Transverse colon (tissue), 4 donors: ENCODE measurements at regions not wholly inside any gene's neighbourhood (a gene's known extent, or its start where the extent isn't known, plus 50 kb on each side); places are given as distances from the start of the nearest gene placed in this dataset.

ENCODE experiments used
- DNase-seq: peaks from one replicate; pipeline ENCODE4 v3.0.0-alpha.2; 2019
- H3K27ac ChIP-seq, 4 donors: fragments of 200-600 bp; sonication (generic); 2 replicates each; pipeline ENCODE4 v1.5.1; 2016 to 2018; ENCODE audit warnings: inconsistent platforms in 4 of 4
- H3K27me3 ChIP-seq: fragments of 200-600 bp; sonication (generic); 2 replicates; pipeline ENCODE4 v1.5.1; 2017; ENCODE audit warnings: inconsistent platforms
- H3K36me3 ChIP-seq, 4 donors: fragments of 200-600 bp; sonication (generic); 2 replicates each; pipeline ENCODE4 v1.5.1; 2017 to 2019; ENCODE audit warnings: inconsistent platforms in 4 of 4
- H3K4me1 ChIP-seq, 4 donors: fragments of 200-600 bp; sonication (generic); 2 replicates each; pipeline ENCODE4 v1.5.1; 2017 to 2020; ENCODE audit warnings: inconsistent platforms in 4 of 4
- H3K4me3 ChIP-seq, 4 donors: fragments of 200-600 bp; sonication (generic); 1 replicate in 1 of 4; 2 replicates in 3 of 4; pipeline versions ENCODE4 v1.5.1 to v1.6.1; 2017 to 2019; ENCODE audit warnings: inconsistent platforms in 4 of 4
- H3K9me3 ChIP-seq, 2 donors: fragments of 200-600 bp; sonication (generic); 2 replicates each; pipeline ENCODE4 v1.5.1; 2017 to 2019; ENCODE audit warnings: inconsistent platforms in 2 of 2
- CTCF ChIP-seq, 5 experiments: fragments of 200-600 bp in 3 of 5; fragments of 450-650 bp in 2 of 5; sonication (generic) in 3 of 5; IDR thresholded peaks; 1 replicate in 2 of 5; 2 replicates in 3 of 5; pipeline ENCODE4 v1.5.1; 2016 to 2017; ENCODE audit warnings: antibody characterized with exemption in 5 of 5, inconsistent platforms in 3 of 5, mild to moderate bottlenecking in 2 of 5, moderate library complexity in 1 of 5
- EP300 ChIP-seq: sonication (generic); formaldehyde crosslinking; IDR thresholded peaks from one replicate; pipeline ENCODE4 v1.6.1; 2017; ENCODE audit warnings: antibody characterized with exemption, low read depth
- POLR2A ChIP-seq: fragments of 450-650 bp; IDR thresholded peaks from one replicate; pipeline ENCODE4 v1.6.1; 2016; ENCODE audit warnings: antibody characterized with exemption, mild to moderate bottlenecking, moderate library complexity
- POLR2AphosphoS5 ChIP-seq, 3 donors: sonication (generic); formaldehyde crosslinking; IDR thresholded peaks; one replicate each; pipeline ENCODE4 v1.6.1; 2016; ENCODE audit warnings: antibody characterized with exemption in 3 of 3
- WGBS, 2 donors: methylation state at CpG; one replicate each; pipeline ENCODE4 v1.1.5; 2018; ENCODE audit warnings: low coverage in 1 of 2; 5-methylcytosine and 5-hydroxymethylcytosine counted together
- in situ Hi-C, 4 donors: fragments of 200-750 bp; cut with MboI; loops; one replicate each; pipeline versions ENCODE4 v1.15.0 to v1.15.1; 2017; ENCODE audit warnings: low sequenced_read_pairs in 3 of 4, low pct_ligation_motif_present in 1 of 4, low pct_unique_long_range_greater_than_20kb in 1 of 4
- intact Hi-C: fragments of 100-400 bp; cut with DNase I; formaldehyde crosslinking; loops from one replicate; pipeline ENCODE4 v1.15.1; 2023; ENCODE audit warnings: low total_unique reads

- intact Hi-C loops (no loop called here), in situ Hi-C loops (loop anchor here in 2 of 4 donors (25.0 kb wide), 1 partner anchor 202 kb away; no protein-coding TSS in a partner anchor)
- TF ChIP-seq CTCF (IDR thresholded peaks at IDR 0.05) (peak; percentile 34 to 51 (median 43)), EP300 (no peak), POLR2AphosphoS5 (IDR thresholded peaks at IDR 0.05) (no peak), POLR2A (no peak)
- Histone ChIP-seq H3K4me3 (no peak overlapping the region), H3K36me3 (no peaks in the 10 kb centered on the region), H3K4me1 (no peaks in the 10 kb centered on the region), H3K27ac (no peak overlapping the region), H3K27me3 (peaks cover 9% of the 10 kb centered on the region), H3K9me3 (no peaks in the 10 kb centered on the region)
- WGBS, 2 donors = 52 to 65% methylated on average over 2 of the region's 2 CpGs
- no peak for DNase-seq
These were observed 118.4 kb upstream of the SLC7A1 start for GRCh38 chr13:29713839-29714238.

GRCh38 chr13:29711776-29712175 is 116.3 kb upstream of the SLC7A1 start:
- Histone ChIP-seq H3K27me3 (peaks cover 9% of the 10 kb centered on the region), H3K27ac (no peak overlapping the region), H3K36me3 (no peaks in the 10 kb centered on the region), H3K4me1 (no peaks in the 10 kb centered on the region), H3K9me3 (no peaks in the 10 kb centered on the region), H3K4me3 (no peak overlapping the region)
- intact Hi-C loops (no loop called here), in situ Hi-C loops (loop anchor here in 2 of 4 donors (25.0 kb wide), 1 partner anchor 199 kb away; no protein-coding TSS in a partner anchor)
- DNase-seq = no peak
- 76 to 79% methylated on average over 3 to 4 of the region's 4 CpGs for WGBS, 2 donors
- TF ChIP-seq POLR2A (no peak), EP300 (no peak), POLR2AphosphoS5 (IDR thresholded peaks at IDR 0.05) (no peak), CTCF (IDR thresholded peaks at IDR 0.05) (no peak)

- Histone ChIP-seq H3K27ac (no peak overlapping the region), H3K36me3 (no peaks in the 10 kb centered on the region), H3K4me3 (no peak overlapping the region), H3K4me1 (no peaks in the 10 kb centered on the region), H3K27me3 (peaks cover 9% of the 10 kb centered on the region), H3K9me3 (no peaks in the 10 kb centered on the region)
- in situ Hi-C loops = loop anchor here in 2 of 4 donors (25.0 kb wide), 1 partner anchor 198 kb away; no protein-coding TSS in a partner anchor
- DNase-seq = no peak
- TF ChIP-seq POLR2AphosphoS5 (IDR thresholded peaks at IDR 0.05) (no peak), POLR2A (no peak)
- WGBS, 2 donors = 81% methylated on average over 1 of the region's 1 CpG; no CpG with 5 or more reads in 1 of the 2 donors
- intact Hi-C loops = no loop called here
These were observed 115.0 kb upstream of the SLC7A1 start for GRCh38 chr13:29710511-29710910.

- no peak for TF ChIP-seq POLR2AphosphoS5 (IDR thresholded peaks at IDR 0.05)
- no peak for TF ChIP-seq POLR2A
- no peak for TF ChIP-seq CTCF (IDR thresholded peaks at IDR 0.05)
- no peak for TF ChIP-seq EP300
- Histone ChIP-seq H3K9me3 (no peaks in the 10 kb centered on the region), H3K4me3 (no peak overlapping the region), H3K27me3 (peaks cover 9% of the 10 kb centered on the region), H3K27ac (no peak overlapping the region), H3K36me3 (no peaks in the 10 kb centered on the region), H3K4me1 (no peaks in the 10 kb centered on the region)
- DNase-seq = no peak
- 31 to 45% methylated on average over 14 of the region's 14 CpGs for WGBS, 2 donors
- intact Hi-C loops = no loop called here
- in situ Hi-C loops = loop anchor here (10.0 to 25.0 kb wide), 2 partner anchors 197 to 205 kb away; no protein-coding TSS in a partner anchor
These were observed 114.0 kb upstream of the SLC7A1 start for GRCh38 chr13:29709407-29710069.
